OCI-LY1 (cell line): ENCODE measurements at regions not wholly inside any gene's neighbourhood (a gene's known extent, or its start where the extent isn't known, plus 50 kb on each side); places are given as distances from the start of the nearest gene placed in this dataset.

Experiments used
- EZH2 ChIP-seq: fragments of 200-600 bp; sonication (generic), shearing (Covaris generic); IDR thresholded peaks from 2 replicates; pipeline ENCODE4 v1.8.0; 2017; ENCODE audit warnings: borderline replicate concordance, mixed run types, mild to moderate bottlenecking, antibody characterized with exemption, low read length, moderate library complexity, mixed read lengths
- TF ChIP-seq, protein P1 (sequence below): fragments of 200-600 bp; sonication (generic), shearing (Covaris generic); IDR thresholded peaks from 2 replicates; pipeline ENCODE4 v1.5.1; 2017; ENCODE audit warnings: mild to moderate bottlenecking, antibody characterized with exemption, low read length, moderate library complexity, mixed read lengths

DNA sequence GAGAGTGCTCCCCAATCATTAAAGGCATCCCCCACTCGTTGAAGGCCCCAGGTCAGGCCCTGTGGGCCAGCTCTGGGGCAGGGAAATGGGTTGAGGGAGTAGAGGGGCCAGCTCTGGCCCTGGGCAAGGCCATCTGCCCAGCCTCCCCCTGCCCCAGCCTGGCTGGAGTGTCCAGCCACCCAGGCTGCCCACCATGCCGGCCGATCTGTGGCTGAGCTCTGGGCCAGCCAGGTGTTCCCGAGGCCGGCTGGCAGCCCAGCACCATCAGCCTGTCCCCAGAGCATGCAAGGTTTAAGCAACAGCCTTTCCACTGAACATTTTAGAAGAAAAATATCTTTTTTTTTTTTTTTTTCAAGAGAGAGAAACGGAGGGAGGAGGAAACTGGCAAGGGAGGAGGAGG is 62.8 kb upstream of the LINGO1 start:
- TF ChIP-seq, protein P1, sequence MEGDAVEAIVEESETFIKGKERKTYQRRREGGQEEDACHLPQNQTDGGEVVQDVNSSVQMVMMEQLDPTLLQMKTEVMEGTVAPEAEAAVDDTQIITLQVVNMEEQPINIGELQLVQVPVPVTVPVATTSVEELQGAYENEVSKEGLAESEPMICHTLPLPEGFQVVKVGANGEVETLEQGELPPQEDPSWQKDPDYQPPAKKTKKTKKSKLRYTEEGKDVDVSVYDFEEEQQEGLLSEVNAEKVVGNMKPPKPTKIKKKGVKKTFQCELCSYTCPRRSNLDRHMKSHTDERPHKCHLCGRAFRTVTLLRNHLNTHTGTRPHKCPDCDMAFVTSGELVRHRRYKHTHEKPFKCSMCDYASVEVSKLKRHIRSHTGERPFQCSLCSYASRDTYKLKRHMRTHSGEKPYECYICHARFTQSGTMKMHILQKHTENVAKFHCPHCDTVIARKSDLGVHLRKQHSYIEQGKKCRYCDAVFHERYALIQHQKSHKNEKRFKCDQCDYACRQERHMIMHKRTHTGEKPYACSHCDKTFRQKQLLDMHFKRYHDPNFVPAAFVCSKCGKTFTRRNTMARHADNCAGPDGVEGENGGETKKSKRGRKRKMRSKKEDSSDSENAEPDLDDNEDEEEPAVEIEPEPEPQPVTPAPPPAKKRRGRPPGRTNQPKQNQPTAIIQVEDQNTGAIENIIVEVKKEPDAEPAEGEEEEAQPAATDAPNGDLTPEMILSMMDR = no peak
- no peak for TF ChIP-seq EZH2
